ENCODE measurements at regions not wholly inside any gene's neighbourhood (a gene's known extent, or its start where the extent isn't known, plus 50 kb on each side); places are given as distances from the start of the nearest gene placed in this dataset.

GRCh38 chr9:3658964-3659363 is 133.2 kb upstream of the RFX3 start:
- TF ChIP-seq, protein P1, sequence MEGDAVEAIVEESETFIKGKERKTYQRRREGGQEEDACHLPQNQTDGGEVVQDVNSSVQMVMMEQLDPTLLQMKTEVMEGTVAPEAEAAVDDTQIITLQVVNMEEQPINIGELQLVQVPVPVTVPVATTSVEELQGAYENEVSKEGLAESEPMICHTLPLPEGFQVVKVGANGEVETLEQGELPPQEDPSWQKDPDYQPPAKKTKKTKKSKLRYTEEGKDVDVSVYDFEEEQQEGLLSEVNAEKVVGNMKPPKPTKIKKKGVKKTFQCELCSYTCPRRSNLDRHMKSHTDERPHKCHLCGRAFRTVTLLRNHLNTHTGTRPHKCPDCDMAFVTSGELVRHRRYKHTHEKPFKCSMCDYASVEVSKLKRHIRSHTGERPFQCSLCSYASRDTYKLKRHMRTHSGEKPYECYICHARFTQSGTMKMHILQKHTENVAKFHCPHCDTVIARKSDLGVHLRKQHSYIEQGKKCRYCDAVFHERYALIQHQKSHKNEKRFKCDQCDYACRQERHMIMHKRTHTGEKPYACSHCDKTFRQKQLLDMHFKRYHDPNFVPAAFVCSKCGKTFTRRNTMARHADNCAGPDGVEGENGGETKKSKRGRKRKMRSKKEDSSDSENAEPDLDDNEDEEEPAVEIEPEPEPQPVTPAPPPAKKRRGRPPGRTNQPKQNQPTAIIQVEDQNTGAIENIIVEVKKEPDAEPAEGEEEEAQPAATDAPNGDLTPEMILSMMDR (IDR thresholded peaks at IDR 0.05; ENCODE audit: insufficient read depth, low read length, severe bottlenecking): no peak
- Histone ChIP-seq H3K27me3 (ENCODE audit: control insufficient read depth, insufficient read depth, low read length) (no peaks in the 10 kb centered on the region), H3K4me3 (ENCODE audit: low read depth, low read length) (no peak overlapping the region), H3K36me3 (ENCODE audit: control insufficient read depth, insufficient read depth, low read length) (no peaks in the 10 kb centered on the region)
- FAIRE-seq: no peak
- no peak for DNase-seq (ENCODE audit: low read depth)

GRCh38 chr9:3656224-3656623 is 130.4 kb upstream of the RFX3 start:
- FAIRE-seq: no peak
- H3K4me3 ChIP-seq (ENCODE audit: low read depth, low read length): no peak overlapping the region
- TF ChIP-seq, protein P1 (IDR thresholded peaks at IDR 0.05; ENCODE audit: insufficient read depth, low read length, severe bottlenecking): no peak

DNA sequence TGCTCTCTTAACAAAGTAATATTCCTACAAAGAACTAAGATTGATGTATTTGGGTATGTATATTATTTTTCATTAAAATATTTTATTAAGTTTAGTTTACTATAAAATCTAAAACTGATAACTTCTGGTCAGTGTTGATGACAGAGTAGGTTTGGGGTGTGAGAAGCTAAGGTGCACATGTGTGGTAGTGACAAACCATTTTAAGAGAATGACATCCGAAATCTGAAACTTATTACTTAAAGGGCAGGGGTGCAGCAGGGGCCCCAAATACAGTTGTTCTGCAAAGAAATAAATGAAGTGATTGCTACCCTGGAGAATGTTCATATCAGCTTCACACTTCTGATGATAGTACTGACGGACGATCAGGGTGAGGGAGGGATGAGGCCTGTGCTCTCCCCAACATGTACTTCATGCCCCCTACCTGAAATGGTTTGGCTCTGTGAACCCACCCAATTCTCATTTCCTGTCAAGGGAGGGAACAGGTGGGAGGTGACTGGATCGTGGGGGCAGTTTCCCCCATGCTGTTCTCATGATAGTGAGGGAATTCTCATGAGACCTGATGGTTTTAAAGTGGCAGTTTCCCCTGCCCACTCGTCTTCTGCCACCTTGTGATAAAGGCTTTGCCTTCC is 125.3 kb upstream of the RFX3 start:
- DNase-seq (ENCODE audit: low read depth): no peak
- Histone ChIP-seq H3K4me3 (ENCODE audit: low read depth, low read length) (no peak overlapping the region), H3K36me3 (ENCODE audit: control insufficient read depth, insufficient read depth, low read length) (no peaks in the 10 kb centered on the region), H3K27me3 (ENCODE audit: control insufficient read depth, insufficient read depth, low read length) (no peaks in the 10 kb centered on the region)
- TF ChIP-seq, protein P1 (IDR thresholded peaks at IDR 0.05; ENCODE audit: insufficient read depth, low read length, severe bottlenecking): no peak
- FAIRE-seq: no peak

More at GRCh38 chr9:3656224-3656623, 130.4 kb upstream of the RFX3 start:
- Histone ChIP-seq H3K36me3 (ENCODE audit: control insufficient read depth, insufficient read depth, low read length) (no peaks in the 10 kb centered on the region), H3K27me3 (ENCODE audit: control insufficient read depth, insufficient read depth, low read length) (no peaks in the 10 kb centered on the region)
- DNase-seq (ENCODE audit: low read depth): no peak

GRCh38 chr9:3648722-3649246 is 123.0 kb upstream of the RFX3 start:
- TF ChIP-seq, protein P1 (IDR thresholded peaks at IDR 0.05; ENCODE audit: insufficient read depth, low read length, severe bottlenecking): no peak
- DNase-seq (ENCODE audit: low read depth) (no peak), FAIRE-seq (no peak)
- no peak overlapping the region for H3K4me3 ChIP-seq (ENCODE audit: low read depth, low read length)
- H3K27me3 ChIP-seq (ENCODE audit: control insufficient read depth, insufficient read depth, low read length): no peaks in the 10 kb centered on the region
- H3K36me3 ChIP-seq (ENCODE audit: control insufficient read depth, insufficient read depth, low read length): no peaks in the 10 kb centered on the region

DNA sequence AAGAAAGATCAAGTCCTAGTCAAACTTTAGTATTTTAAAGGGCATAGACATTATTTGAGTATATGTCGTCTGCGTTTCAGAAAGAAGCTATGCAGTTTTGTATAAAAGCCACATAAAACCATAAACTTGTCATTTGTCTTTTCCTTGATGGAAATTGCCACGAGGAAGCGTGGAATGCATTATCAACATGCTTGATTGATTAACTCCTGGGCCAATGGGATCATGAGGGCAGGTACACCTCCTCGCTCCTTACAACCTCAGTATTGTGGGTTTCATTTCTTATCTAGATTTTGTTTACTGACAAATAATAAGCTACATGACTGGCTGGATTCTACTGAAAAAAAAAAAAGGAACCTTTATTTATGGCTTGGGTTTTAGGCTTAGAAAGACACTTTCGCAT is 122.5 kb upstream of the RFX3 start:
- H3K36me3 ChIP-seq (ENCODE audit: control insufficient read depth, insufficient read depth, low read length): no peaks in the 10 kb centered on the region
- no peak for FAIRE-seq
- no peak overlapping the region for H3K4me3 ChIP-seq (ENCODE audit: low read depth, low read length)
- no peak for DNase-seq (ENCODE audit: low read depth)
- no peaks in the 10 kb centered on the region for H3K27me3 ChIP-seq (ENCODE audit: control insufficient read depth, insufficient read depth, low read length)
- TF ChIP-seq, protein P1 (IDR thresholded peaks at IDR 0.05; ENCODE audit: insufficient read depth, low read length, severe bottlenecking): no peak

DNA sequence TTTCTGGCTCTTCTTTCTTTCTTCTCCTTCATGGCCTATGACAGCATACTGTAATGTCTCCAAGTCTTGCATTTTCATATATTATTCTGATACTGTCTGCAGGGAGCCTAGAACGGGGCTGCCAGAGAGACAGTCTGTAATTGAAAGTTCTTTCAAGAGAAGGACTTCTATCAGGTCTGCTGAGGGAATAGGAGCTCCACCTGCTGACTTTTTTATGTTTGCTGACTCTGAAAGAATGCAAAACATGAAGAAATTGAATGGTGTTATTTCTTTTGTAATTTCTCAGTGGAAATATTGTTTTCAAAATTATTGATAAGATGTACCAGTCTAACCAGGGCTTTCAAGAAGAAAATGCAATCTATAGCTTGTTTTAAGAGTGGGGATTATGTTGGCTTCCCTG is 121.9 kb upstream of the RFX3 start:
- TF ChIP-seq, protein P1 (IDR thresholded peaks at IDR 0.05; ENCODE audit: insufficient read depth, low read length, severe bottlenecking): no peak
- peak; percentile 4 for DNase-seq (ENCODE audit: low read depth)
- H3K27me3 ChIP-seq (ENCODE audit: control insufficient read depth, insufficient read depth, low read length): no peaks in the 10 kb centered on the region
- FAIRE-seq: no peak
- no peak overlapping the region for H3K4me3 ChIP-seq (ENCODE audit: low read depth, low read length)
- H3K36me3 ChIP-seq (ENCODE audit: control insufficient read depth, insufficient read depth, low read length): no peaks in the 10 kb centered on the region

Data from bronchial epithelial cell (primary cell).